GM19463 (cell line): ENCODE measurements at regions not wholly inside any gene's neighbourhood (a gene's known extent, or its start where the extent isn't known, plus 50 kb on each side); places are given as distances from the start of the nearest gene placed in this dataset.
"Not testable (repeated sequence)": the region's sequence is repeated elsewhere in the genome, so short reads cannot be mapped to it uniquely, and the experiment has no call there.

ENCODE experiments used
- ATAC-seq: cut with Tn5 transposase; IDR thresholded peaks from one replicate; pipeline ENCODE4 v1.9.1; 2021; ENCODE audit warnings: mild to moderate bottlenecking, moderate library complexity; ENCODE audit not compliant: unreplicated experiment

DNA sequence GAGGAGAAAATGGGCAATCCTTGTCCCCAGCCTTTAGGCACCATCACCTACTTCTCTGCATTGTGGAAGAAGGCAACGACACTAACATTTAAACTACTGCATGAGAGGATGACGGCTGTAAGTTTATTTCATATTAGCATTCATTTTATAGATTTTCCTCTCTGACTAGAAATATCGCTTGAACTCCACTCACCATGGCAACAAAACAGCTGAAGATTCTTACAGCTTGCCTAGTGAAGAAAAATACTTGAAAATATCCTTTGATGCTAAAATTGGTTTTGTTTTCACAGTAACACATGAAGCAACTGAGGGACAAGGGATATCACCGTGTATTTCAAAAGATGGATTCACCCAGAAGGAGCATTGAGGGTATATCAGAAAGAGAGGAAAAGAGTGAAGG, 284.3 kb downstream of the LIG4 start:
- no peak for ATAC-seq

DNA sequence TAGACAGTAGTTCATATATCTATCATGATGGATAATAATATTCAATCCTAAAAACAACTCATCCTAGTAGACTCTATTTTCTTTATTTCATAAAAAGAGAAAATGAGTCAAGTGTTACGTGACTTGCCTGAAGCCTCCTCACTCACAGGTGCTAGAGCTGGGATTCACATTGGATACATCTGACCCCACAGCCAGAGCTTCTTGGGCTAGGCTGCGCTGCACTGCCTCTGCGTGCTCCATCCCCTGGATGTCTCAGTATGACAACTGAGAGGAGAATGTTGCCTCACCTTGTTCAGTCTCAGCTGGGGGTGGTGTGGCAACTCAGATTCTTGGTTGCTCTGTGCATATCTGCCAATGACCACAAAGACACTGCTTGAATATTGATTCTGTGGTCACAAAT, 286.6 kb downstream of the LIG4 start:
- ATAC-seq: no peak

DNA sequence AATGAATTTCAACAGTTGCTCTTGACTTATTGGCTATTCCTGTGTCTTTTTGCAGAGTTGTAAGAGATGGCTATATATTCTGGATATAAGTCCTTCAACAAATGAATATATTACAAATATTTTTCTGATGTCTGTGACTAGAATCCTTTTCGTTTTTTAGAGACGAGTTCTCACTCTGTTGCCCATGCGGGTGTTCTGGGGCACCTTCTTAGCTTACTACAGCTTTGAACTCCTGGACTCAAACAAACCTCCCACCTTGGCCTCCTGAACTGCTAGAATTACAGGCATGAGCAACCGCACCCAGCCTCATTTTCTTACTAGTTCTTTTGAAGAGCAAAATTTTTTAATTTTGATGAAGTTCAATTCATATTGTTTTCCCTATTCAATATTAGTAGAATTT, 287.8 kb downstream of the LIG4 start:
- no peak for ATAC-seq

DNA sequence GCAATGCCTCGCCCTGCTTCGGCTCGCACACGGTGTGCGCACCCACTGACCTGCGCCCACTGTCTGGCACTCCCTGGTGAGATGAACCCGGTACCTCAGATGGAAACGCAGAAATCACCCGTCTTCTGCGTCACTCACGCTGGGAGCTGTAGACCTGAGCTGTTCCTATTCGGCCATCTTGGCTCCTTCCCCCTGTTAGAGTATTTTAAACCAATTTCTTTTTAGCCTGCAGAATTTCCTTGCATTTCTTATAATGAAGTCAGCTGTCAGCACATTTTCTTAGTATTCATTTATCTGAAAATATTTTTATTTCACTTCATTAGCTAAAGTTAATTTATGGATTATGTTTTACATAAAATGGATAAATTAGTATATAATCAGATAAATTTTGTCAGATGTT, 288.8 kb downstream of the LIG4 start:
- not testable (repeated sequence) for ATAC-seq

DNA sequence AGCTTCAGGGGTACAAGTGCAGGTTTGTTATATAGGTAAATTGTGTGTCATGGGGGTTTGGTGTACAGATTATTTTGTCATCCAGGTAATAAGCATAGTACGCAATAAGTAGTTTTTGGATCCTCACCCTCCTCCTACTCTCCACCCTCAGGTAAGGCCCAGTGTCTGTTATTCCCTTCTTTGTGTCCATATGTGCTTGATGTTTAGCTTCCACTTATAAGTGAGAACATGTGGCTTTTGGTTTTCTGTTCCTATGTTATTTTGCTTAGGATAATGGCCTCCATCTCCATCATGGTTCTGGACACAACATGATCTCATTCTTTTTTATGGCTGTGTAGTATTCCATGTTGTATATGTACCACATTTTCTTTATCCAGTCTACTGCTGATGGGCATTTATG, 298.4 kb downstream of the LIG4 start:
- ATAC-seq: not testable (repeated sequence)

DNA sequence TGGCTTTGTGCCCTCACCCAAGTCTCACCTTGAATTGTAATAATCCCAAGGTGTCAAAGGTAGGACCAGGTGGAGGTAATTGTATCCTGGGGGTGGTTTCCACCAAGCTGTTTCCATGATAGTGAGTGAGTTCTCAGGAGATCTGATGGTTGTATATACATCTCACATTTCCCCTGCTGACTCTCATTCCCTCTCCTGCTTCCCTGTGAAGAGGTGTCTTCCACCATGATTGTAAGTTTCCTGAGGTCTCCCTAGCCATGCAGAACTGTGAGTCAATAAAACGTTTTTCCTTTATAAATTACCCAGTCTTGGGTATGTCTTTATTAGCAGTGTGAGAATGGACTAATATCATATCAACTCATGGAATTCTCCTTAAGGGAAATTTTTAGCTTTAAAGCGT, 302.6 kb downstream of the LIG4 start:
- ATAC-seq: no peak

DNA sequence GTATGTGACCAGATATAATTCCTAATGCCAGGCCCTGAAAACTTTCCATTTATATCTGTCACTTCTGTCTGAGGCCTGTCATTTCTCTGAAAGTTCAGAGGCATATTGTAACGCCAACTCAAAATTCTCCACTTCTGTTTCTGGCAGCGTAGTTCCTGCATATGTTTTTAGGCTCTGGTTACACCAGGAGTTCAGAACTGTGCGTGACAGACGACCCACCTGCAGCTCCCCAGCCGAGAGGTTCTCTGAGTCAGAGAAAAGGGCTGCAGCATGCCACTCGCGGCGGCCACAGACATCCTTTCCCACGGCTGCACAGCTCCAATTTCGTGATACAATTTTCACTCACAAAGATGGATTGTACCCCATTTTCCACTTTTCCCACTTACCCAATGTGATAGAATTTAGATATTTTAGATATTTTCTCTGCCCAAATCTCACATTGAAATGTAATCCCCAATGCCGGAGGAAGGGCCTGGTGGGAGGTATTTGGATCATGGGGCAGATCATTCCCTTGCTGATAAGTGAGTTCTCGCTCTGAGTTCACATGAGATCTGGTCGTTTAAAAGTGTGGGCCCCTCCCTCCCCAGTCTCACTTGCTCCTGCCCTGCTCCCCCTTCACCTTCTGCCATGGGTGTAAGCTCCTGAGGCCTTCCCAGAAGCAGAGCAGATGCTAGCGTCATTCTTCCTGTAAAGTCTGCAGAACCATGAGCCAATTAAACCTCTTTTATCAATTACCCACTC, 308.1 kb downstream of the LIG4 start:
- no peak for ATAC-seq

DNA sequence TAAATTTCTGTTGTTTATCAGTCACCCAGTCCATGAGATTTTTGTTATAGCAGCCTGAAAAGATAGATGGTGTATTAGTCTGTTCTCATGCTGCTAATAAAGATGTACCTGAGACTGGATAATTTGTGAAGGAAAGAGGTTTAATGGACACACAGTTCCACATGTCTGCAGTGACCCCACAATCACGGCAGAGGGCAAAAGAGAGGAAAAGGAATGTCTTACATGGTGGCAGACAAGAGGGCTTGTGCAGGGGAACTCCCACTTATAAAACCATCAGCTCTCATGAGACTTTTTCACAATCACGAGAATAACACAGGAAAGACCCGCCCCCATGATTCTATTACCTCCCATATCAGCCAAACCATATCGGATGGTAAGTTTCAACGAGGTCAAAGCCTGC, 309.2 kb downstream of the LIG4 start:
- no peak for ATAC-seq

DNA sequence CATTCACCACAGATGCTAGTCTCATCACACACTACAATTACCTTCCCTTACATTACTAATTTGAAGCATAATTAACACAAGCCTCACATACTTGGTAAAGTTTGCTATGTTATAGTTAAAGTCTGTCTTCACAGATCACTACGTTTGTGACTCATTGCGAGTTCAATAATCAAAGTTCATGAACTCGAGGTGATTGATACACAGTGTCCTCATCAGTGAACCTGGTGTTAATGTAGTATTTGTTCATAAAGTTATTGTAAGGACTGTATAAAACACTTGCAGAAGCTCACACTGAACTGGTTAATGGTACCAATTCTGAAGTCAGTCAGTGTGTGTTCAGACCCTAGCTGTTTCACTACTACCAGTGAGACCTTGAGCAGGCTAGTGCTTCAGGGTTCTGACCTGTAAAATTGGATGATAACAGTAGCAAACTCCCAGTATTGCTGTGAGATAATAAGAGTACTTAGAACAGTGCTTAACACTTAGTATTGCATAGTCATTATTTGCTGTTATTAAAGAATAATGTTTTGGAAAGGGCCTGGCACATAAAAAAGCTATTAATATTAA, 313.3 kb downstream of the LIG4 start:
- no peak for ATAC-seq

DNA sequence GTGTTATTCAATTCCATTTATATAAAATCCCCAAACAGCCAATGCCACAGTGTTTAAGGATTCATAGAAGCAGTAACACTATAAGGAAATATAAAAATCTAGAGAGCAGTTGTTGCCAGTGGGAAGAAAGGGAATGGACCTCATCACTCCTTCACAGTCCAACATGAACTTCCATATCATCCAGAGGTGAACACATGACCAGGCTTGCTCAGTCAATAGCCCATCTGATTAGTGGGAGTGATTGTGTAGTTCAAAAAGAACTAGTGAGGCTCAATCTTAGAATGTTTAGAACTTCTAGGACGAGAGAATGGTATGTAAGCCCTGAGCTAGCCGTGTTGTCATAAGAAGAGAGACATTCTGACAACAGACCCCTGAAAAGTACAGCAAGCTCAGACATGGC, 314.1 kb downstream of the LIG4 start:
- no peak for ATAC-seq

DNA sequence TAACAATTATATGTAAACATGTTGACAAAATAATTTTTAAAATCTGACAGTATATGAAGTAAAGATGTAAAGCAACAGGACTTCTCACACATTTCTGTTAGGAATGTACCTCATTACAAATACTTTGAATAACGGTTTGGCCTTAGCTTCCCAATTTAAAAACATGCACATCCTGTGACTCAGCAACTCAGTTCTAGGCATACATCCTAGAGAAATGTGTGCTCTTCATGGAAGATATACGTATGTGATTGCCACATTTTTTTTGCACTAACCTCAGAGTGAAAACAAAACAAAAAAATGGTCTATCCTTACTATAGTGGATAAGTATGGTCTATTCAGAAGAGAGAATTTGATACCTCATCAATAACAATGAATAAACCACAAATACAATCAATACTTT, 314.6 kb downstream of the LIG4 start:
- no peak for ATAC-seq

DNA sequence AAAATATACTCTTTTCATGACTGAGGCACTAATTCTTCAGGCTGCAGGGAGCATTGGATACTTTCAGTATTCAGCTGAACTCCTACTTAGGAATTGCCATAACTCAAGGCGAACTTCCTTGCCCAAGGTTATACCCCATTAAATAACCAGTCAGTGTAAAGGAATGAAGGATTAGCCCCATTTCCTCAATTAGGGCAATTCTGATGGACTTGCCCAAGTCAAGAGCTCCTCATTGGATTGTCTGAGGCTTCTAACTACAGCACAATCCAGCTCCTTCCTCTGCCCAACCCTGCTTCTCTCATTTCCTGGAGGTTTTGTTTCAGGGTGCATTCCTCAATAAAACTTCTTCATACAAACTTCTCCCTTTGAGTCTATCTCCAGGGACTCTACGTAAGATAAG, 329.2 kb downstream of the LIG4 start:
- no peak for ATAC-seq

DNA sequence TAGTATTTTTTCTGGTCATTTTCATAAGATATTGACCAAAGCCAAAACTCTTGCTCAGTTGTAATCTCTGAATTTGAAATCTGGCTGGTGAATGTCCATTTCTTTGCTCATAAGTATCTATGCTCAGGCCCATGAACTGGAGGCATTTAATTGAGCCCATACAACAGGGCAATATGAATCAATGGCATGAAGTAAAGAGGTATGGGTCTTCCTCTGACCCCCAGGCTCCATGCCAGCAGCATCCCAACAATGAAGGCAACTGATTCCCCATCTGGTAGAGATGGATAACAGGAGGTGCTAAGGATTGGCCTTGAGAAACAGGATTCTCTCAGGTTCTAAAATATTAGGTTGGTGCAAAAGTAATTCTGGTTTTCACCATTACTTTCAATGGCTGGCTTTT, 330.8 kb downstream of the LIG4 start:
- no peak for ATAC-seq

DNA sequence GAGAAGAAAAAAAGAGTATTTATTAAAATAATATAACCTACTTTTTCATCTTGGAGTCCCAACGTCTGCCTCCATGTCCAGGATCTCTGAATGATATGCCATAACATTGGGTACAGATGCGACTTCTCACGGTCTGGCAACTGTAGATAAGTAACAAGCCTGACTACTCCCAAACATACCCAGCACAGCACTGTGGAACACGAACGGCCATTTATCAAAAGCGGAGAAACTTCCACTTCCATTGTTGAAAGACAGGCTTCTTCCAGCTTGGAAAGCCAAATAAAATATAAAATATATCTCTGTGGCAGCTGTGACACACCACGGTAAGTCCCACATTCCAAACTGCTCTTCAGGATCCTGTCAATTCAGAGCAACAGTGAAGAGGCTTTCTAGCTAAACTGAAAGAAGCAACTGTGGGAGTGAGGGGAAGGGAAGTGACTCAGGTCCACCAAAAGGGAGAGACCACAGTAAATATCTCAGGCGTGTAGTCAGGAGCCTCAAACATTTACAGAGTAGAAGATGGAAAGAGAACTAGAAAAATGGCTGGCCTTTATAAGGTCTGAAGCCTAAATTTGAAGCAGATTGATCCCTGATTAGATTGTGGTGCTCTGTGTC, 331.7 kb downstream of the LIG4 start:
- ATAC-seq: no peak

DNA sequence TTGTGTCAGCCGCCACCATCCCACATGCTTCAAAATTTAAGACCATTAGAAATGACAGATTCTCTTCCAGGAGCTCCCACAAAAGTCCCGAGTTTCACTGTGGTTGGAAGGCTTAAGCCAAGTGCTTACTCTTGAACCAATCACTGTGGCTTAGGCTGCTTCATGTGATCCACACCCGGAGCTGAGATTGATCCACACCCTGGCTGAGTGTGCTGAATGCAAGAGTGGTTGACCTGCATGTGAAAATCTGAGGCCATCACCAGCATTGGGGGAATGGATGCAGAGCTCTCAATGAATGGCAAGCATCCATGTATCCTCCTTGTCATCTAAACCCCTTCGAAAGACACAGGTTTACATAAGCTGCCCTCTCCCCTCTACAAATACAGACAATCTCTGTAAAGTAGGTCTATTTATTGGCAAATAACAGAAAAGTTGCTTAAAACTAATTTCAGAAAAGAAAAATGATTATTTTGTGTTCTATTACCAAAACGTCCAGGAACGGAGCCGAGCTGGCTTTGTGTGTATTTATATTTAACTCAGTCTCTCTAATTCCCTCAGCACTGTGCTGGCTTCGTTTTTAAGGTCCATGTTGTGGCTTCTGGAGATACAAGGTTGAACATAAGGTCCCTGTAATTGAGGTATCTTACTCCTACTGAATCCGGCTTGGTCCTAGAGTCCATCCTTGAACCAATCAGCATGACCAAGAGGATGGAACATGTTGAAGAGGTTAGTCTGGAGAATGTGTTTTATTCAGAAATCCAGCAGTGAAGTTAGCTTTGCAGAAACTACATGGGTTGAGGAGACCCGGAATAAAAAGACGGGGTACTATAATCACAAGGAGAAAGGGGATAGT, 332.4 kb downstream of the LIG4 start:
- ATAC-seq: no peak

DNA sequence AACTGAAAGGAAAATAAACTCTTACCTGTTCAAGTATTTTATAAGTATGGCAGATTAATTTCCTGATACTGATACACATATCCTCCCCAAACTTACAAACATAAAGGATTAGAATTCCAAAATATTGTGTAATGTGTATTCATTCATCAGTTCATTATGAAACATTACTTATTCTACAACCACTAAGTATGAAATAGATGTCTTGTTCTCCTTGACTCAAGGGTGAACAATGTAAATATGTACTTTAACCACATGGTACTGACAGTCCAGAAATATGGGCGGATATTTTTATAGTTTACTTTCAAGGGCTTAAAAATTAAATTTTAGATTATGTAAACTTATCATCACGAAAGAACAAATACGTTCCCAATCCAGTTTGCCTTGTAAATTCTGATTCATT, 334.0 kb downstream of the LIG4 start:
- ATAC-seq: no peak

DNA sequence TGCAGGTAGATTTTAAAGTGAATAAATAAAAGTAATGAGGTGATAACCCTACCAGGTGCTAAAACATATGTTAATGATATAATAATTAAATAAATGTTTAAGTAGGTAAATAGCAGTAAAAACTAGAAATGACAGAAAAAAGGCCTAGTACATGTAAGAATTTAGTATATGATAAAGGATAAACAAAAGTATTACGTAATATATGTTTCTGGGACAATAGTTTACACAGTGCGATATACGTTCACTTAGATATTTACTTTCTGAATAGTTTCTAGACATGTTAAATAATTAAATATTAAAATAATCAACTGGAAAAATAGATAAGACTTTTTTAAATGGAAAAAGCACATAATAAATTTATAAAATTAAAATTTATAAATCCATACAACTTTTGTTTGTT, 340.9 kb downstream of the LIG4 start:
- no peak for ATAC-seq

DNA sequence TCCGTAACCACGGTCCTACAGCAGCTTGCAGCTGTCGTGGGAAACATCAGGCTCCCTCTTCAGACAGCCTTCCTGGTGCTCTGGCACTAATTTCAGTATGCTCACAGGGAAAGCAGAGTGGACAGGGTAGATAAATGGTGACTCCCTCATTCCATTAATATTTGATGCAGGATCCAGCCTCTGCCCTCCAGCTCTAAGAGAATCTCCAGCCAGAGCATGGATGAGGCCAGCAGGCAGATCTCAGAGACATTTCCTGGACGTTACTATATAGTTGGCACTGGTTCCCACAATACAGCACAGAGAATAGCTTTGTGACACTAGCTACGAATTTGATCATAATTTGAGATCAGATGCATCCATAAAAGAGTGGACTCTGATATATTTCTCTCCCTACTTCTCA, 341.4 kb downstream of the LIG4 start:
- ATAC-seq: no peak

DNA sequence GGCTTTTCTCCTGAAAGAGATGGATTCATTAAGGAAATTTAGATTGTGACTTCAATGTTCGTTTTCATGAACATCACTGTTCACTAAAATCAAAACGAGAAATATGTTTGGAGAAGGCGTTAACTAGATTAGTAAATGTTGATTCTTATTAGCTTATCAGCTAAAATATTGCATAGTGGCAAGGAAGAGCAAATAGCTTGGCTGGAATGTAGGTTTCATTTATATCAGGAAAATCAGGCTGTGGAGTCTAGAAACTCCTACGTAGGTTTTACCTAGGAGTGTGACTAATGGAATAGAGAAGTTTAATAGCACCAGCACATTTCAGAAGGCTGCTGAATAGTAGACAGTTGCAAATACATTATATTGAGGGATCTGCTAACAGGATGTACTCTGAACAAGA, 344.9 kb downstream of the LIG4 start:
- ATAC-seq: no peak

DNA sequence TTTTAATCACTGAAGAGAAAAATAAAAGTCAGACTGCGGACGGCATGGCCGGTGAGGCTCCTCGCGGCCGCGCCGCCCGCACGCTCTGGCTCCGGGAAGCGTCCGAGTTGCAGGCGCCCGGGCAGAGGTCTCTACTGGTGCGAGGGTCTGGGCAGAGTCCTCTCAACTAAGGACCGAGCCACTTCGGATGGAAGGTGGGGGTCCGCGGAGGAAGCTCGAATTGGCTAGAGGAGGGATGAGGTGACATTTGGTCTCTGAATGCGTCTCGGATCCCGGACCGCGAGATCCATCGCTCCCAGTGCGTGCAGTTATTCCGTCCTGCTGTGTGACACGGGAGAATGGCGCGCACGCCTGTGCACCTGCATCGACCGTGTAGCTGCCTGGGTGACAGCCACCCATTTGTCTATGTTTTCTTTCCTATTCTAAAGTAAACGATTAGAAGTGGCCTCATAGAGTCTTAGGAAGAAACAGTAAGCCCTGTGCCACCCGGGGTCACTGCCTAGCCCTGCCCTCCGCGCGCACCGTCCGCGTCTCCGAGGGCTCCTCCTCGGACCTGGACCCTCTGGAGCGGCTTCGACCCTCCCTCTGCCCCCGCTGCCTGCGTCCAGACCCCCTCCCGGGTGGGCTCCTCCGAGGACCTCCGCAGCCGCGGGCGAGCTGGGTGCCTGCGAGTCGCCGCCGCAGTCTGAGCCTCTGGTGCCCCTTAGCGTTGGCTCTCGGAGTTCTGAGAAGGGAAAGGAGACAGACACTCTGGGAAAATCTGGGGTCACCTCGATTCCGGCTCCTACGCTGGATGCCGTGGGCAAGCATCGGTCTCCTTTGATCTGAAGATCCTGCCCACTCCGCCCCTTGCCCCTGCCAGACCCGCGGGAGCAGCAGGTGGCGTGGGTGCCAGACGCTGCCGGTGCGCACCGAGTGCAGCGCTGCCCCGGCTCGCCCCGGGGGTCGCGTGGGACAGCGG, 347.4 kb downstream of the LIG4 start:
- ATAC-seq: no peak
